Stomach (tissue), 8 donors: ENCODE measurements at regions not wholly inside any gene's neighbourhood (a gene's known extent, or its start where the extent isn't known, plus 50 kb on each side); places are given as distances from the start of the nearest gene placed in this dataset.

Experiments
- DNase-seq, 2 donors: peaks; one replicate each; pipeline versions ENCODE4 v3.0.0 to v3.0.0-alpha.2; 2013 to 2019
- H3K27ac ChIP-seq, 5 donors: fragments of 200-600 bp in 4 of 5; sonication (generic) in 4 of 5; one replicate each; pipeline ENCODE4 v1.5.1; 2013 to 2019; ENCODE audit warnings: mild to moderate bottlenecking in 1 of 5, moderate library complexity in 1 of 5
- H3K27me3 ChIP-seq, 3 donors: fragments of 200-600 bp; sonication (generic); one replicate each; pipeline ENCODE4 v1.5.1; 2017 to 2019; ENCODE audit warnings: mixed run types in 1 of 3
- H3K36me3 ChIP-seq, 4 donors: fragments of 200-600 bp; sonication (generic); 1 replicate in 3 of 4; 2 replicates in 1 of 4; pipeline ENCODE4 v1.5.1; 2016 to 2019
- H3K4me1 ChIP-seq, 4 donors: fragments of 200-600 bp; sonication (generic); one replicate each; pipeline ENCODE4 v1.5.1; 2016 to 2019
- H3K4me3 ChIP-seq, 4 donors: fragments of 200-600 bp; sonication (generic) in 3 of 4; one replicate each; pipeline ENCODE4 v1.5.1; 2016 to 2019; ENCODE audit warnings: mild to moderate bottlenecking in 1 of 4
- H3K9me3 ChIP-seq, 4 donors: fragments of 200-600 bp; sonication (generic); one replicate each; pipeline ENCODE4 v1.5.1; 2016 to 2019
- EP300 ChIP-seq: sonication (generic); formaldehyde crosslinking; IDR thresholded peaks from one replicate; pipeline ENCODE4 v1.6.1; 2017; ENCODE audit warnings: antibody characterized with exemption
- POLR2A ChIP-seq, 4 donors: fragments of 450-650 bp; IDR thresholded peaks; one replicate each; pipeline ENCODE4 v1.6.1; 2016; ENCODE audit warnings: antibody characterized with exemption in 4 of 4, control low read depth in 2 of 4, mild to moderate bottlenecking in 1 of 4, moderate library complexity in 1 of 4
- POLR2AphosphoS5 ChIP-seq, 3 donors: sonication (generic); formaldehyde crosslinking; IDR thresholded peaks; one replicate each; pipeline ENCODE4 v1.6.1; 2016; ENCODE audit warnings: antibody characterized with exemption in 3 of 3
- WGBS, 5 donors: extraction: QIAGEN DNeasy Blood & Tissue Kit in 3 of 5; methylation state at CpG; one replicate each; pipeline versions ENCODE4 v1.1.5 to v1.1.7; 2013 to 2018; 5-methylcytosine and 5-hydroxymethylcytosine counted together
- intact Hi-C: fragments of 100-400 bp; cut with DNase I; formaldehyde crosslinking; loops from one replicate; pipeline ENCODE4 v1.15.1; 2023; ENCODE audit warnings: low total_unique reads
- TF ChIP-seq, protein P1 (sequence below), 7 experiments: fragments of 450-650 bp in 4 of 7; fragments of 200-600 bp in 3 of 7; sonication (generic) in 3 of 7; IDR thresholded peaks; one replicate each; pipeline ENCODE4 v1.5.1; 2016 to 2019; ENCODE audit warnings: antibody characterized with exemption in 7 of 7, control low read depth in 2 of 7, mild to moderate bottlenecking in 1 of 7
- donor health status: healthy with polysubstance abuse.
- donor health status: Bipolar disorder and iron deficiency.
- donor health status: healthy.

- no peak for DNase-seq
- TF ChIP-seq POLR2A (IDR thresholded peaks at IDR 0.05) (no peak), EP300 (no peak), POLR2AphosphoS5 (IDR thresholded peaks at IDR 0.05) (no peak)
- TF ChIP-seq, protein P1, sequence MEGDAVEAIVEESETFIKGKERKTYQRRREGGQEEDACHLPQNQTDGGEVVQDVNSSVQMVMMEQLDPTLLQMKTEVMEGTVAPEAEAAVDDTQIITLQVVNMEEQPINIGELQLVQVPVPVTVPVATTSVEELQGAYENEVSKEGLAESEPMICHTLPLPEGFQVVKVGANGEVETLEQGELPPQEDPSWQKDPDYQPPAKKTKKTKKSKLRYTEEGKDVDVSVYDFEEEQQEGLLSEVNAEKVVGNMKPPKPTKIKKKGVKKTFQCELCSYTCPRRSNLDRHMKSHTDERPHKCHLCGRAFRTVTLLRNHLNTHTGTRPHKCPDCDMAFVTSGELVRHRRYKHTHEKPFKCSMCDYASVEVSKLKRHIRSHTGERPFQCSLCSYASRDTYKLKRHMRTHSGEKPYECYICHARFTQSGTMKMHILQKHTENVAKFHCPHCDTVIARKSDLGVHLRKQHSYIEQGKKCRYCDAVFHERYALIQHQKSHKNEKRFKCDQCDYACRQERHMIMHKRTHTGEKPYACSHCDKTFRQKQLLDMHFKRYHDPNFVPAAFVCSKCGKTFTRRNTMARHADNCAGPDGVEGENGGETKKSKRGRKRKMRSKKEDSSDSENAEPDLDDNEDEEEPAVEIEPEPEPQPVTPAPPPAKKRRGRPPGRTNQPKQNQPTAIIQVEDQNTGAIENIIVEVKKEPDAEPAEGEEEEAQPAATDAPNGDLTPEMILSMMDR (IDR thresholded peaks at IDR 0.05) = no peak
- H3K27me3 ChIP-seq = no peaks in the 10 kb centered on the region
- peaks cover 0 to 4% (median 1%) of the 10 kb centered on the region in 4 donors for H3K4me1 ChIP-seq
- intact Hi-C loops = no loop called here
- no peak overlapping the region for H3K4me3 ChIP-seq
- H3K9me3 ChIP-seq = no peaks in the 10 kb centered on the region
- no peaks in the 10 kb centered on the region for H3K36me3 ChIP-seq
- 74 to 90% (median 82%) methylated on average over 19 of the region's 19 CpGs for WGBS, 5 donors
- no peak overlapping the region for H3K27ac ChIP-seq
Measured at GRCh38 chr6:2376429-2377355, 131.3 kb upstream of the GMDS start.

- no peaks in the 10 kb centered on the region for H3K9me3 ChIP-seq
- TF ChIP-seq POLR2AphosphoS5 (IDR thresholded peaks at IDR 0.05) (no peak), POLR2A (IDR thresholded peaks at IDR 0.05) (no peak), EP300 (no peak)
- TF ChIP-seq, protein P1 (IDR thresholded peaks at IDR 0.05) = no peak
- no peaks in the 10 kb centered on the region for H3K4me1 ChIP-seq
- no peak for DNase-seq
- intact Hi-C loops = no loop called here
- no peak overlapping the region for H3K4me3 ChIP-seq
- no peaks in the 10 kb centered on the region for H3K27me3 ChIP-seq
- H3K27ac ChIP-seq = no peak overlapping the region
- 91 to 95% (median 94%) methylated on average over 17 of the region's 17 CpGs for WGBS, 5 donors
- H3K36me3 ChIP-seq = no peaks in the 10 kb centered on the region
Measured at GRCh38 chr6:2375443-2375842, 130.0 kb upstream of the GMDS start.

GRCh38 chr6:2369606-2370005 lies 124.2 kb upstream of the GMDS start:
- intact Hi-C loops = no loop called here
- no peak for TF ChIP-seq POLR2AphosphoS5 (IDR thresholded peaks at IDR 0.05)
- TF ChIP-seq POLR2A (IDR thresholded peaks at IDR 0.05) = no peak
- no peak for TF ChIP-seq EP300
- TF ChIP-seq, protein P1 (IDR thresholded peaks at IDR 0.05) = no peak
- Histone ChIP-seq H3K4me3 (no peak overlapping the region), H3K9me3 (no peaks in the 10 kb centered on the region), H3K27ac (no peak overlapping the region), H3K27me3 (no peaks in the 10 kb centered on the region), H3K4me1 (no peaks in the 10 kb centered on the region), H3K36me3 (no peaks in the 10 kb centered on the region)
- no peak for DNase-seq
- 88 to 94% (median 93%) methylated on average over 8 of the region's 8 CpGs for WGBS, 5 donors

- Histone ChIP-seq H3K27ac (no peak overlapping the region), H3K9me3 (no peaks in the 10 kb centered on the region), H3K27me3 (no peaks in the 10 kb centered on the region), H3K4me3 (no peak overlapping the region), H3K4me1 (no peaks in the 10 kb centered on the region), H3K36me3 (peaks cover 0 to 15% (median 4%) of the 10 kb centered on the region in 4 donors)
- DNase-seq = no peak
- 37 to 64% (median 38%) methylated on average over 3 of the region's 3 CpGs for WGBS, 5 donors
- intact Hi-C loops = no loop called here
- TF ChIP-seq, protein P1 (IDR thresholded peaks at IDR 0.05) = no peak
- TF ChIP-seq POLR2A (IDR thresholded peaks at IDR 0.05) = no peak
- no peak for TF ChIP-seq EP300
- TF ChIP-seq POLR2AphosphoS5 (IDR thresholded peaks at IDR 0.05) = no peak
Measured at GRCh38 chr6:2363211-2363610, 117.8 kb upstream of the GMDS start.
